Fibroblast of lung (primary cell): ENCODE measurements at regions not wholly inside any gene's neighbourhood (a gene's known extent, or its start where the extent isn't known, plus 50 kb on each side); places are given as distances from the start of the nearest gene placed in this dataset.
A peak's percentile ranks its signal among the peaks of the same experiment; 100 is the strongest.

Source experiments
- DNase-seq, 2 donors: peaks; one replicate each; pipeline versions ENCODE4 v3.0.0 to v3.0.0-alpha.2; 2010; ENCODE audit warnings: low read depth in 2 of 2
- H2AFZ ChIP-seq: 2 replicates; pipeline ENCODE4 v1.5.1; 2012; ENCODE audit warnings: low read length, control low read depth, inconsistent platforms
- H3K27ac ChIP-seq: 2 replicates; pipeline ENCODE4 v1.5.1; 2011; ENCODE audit warnings: low read length, control low read depth; ENCODE audit not compliant: insufficient read depth
- H3K27me3 ChIP-seq: 2 replicates; pipeline ENCODE4 v1.5.1; 2011; ENCODE audit warnings: mild to moderate bottlenecking, low read length; ENCODE audit not compliant: control insufficient read depth, insufficient read depth
- H3K36me3 ChIP-seq: 2 replicates; pipeline ENCODE4 v1.5.1; 2011; ENCODE audit warnings: low read length; ENCODE audit not compliant: control insufficient read depth, insufficient read depth
- H3K4me1 ChIP-seq: 2 replicates; pipeline ENCODE4 v1.5.1; 2011; ENCODE audit warnings: low read length; ENCODE audit not compliant: control insufficient read depth, insufficient read depth; ENCODE audit errors: extremely low read depth
- H3K4me2 ChIP-seq: 2 replicates; pipeline ENCODE4 v1.5.1; 2011; ENCODE audit warnings: low read length, control low read depth; ENCODE audit not compliant: insufficient read depth; ENCODE audit errors: extremely low read depth
- H3K4me3 ChIP-seq, 4 experiments: fragments of 200-600 bp in 1 of 4; sonication (generic) in 1 of 4; replicated peaks in 1 of 4; 2 replicates each; pipeline ENCODE4 v1.5.1; 2011 to 2016; ENCODE audit warnings: low read length in 4 of 4, low read depth in 3 of 4, mild to moderate bottlenecking in 3 of 4, control low read depth in 2 of 4, inconsistent platforms in 1 of 4, mixed read lengths in 1 of 4; ENCODE audit not compliant: insufficient read depth in 1 of 4; ENCODE audit errors: control extremely low read depth in 1 of 4
- H3K79me2 ChIP-seq: 2 replicates; pipeline ENCODE4 v1.5.1; 2012; ENCODE audit warnings: mild to moderate bottlenecking, low read length, inconsistent platforms; ENCODE audit not compliant: control insufficient read depth, insufficient read depth
- H3K9ac ChIP-seq: 2 replicates; pipeline ENCODE4 v1.5.1; 2011; ENCODE audit warnings: mild to moderate bottlenecking, low read length, control low read depth; ENCODE audit not compliant: insufficient read depth
- H3K9me3 ChIP-seq: 2 replicates; pipeline ENCODE4 v1.5.1; 2012; ENCODE audit warnings: low read depth, low read length; ENCODE audit not compliant: control insufficient read depth, insufficient read depth
- H4K20me1 ChIP-seq: 2 replicates; pipeline ENCODE4 v1.5.1; 2011; ENCODE audit warnings: low read length; ENCODE audit not compliant: control insufficient read depth, insufficient read depth; ENCODE audit errors: extremely low read depth
- CTCF ChIP-seq, 2 donors: IDR thresholded peaks in 1 of 2; conservative IDR thresholded peaks in 1 of 2; 1 replicate in 1 of 2; 2 replicates in 1 of 2; pipeline ENCODE4 v1.5.1; 2011 to 2012; ENCODE audit warnings: low read length in 2 of 2, control low read depth in 1 of 2, inconsistent platforms in 1 of 2, low read depth in 1 of 2, mild to moderate bottlenecking in 1 of 2
- EZH2 ChIP-seq: IDR thresholded peaks from 2 replicates; pipeline ENCODE4 v1.5.1; 2012; ENCODE audit warnings: low read length, control low read depth, mild to moderate bottlenecking; ENCODE audit errors: missing control alignments

DNA sequence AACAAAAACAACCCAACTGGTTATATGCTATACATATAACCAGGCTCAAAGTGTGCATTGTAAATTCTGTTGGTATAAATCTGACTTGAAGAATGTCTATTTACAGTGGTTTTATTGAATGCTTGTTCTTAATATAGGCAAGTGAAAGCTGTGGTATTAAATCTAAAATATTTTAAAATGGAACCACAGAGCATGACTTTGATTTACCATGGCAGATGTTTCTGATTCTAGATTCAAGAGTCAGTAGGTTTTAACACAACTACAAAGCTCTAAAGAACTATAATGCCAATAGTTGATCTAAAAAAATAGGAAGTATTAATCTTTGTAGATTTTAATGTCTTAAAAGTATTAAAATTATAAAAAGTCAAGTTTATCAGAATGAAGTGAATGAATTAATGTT is 141.9 kb upstream of the PLSCR5 start:
- Histone ChIP-seq H3K36me3 (no peaks in the 10 kb centered on the region), H3K4me1 (no peaks in the 10 kb centered on the region), H3K4me2 (no peak overlapping the region), H3K9me3 (no peaks in the 10 kb centered on the region), H3K27me3 (no peaks in the 10 kb centered on the region), H3K27ac (no peak overlapping the region), H3K79me2 (no peaks in the 10 kb centered on the region), H3K9ac (no peak overlapping the region), H2AFZ (no peak overlapping the region), H4K20me1 (no peaks in the 10 kb centered on the region), H3K4me3 (no peak overlapping the region)
- TF ChIP-seq CTCF (conservative IDR thresholded peaks at IDR 0.05 in 1 of 2, IDR thresholded peaks at IDR 0.05 in 1 of 2; ENCODE audit: low read depth in 1 of 2, low read length in 2 of 2) (no peak), EZH2 (no peak)
- no peak for DNase-seq

- H3K9me3 ChIP-seq: no peaks in the 10 kb centered on the region
- TF ChIP-seq EZH2: no peak
- no peak for TF ChIP-seq CTCF (conservative IDR thresholded peaks at IDR 0.05 in 1 of 2, IDR thresholded peaks at IDR 0.05 in 1 of 2; ENCODE audit: low read depth in 1 of 2, low read length in 2 of 2)
- no peaks in the 10 kb centered on the region for H3K79me2 ChIP-seq
- no peaks in the 10 kb centered on the region for H4K20me1 ChIP-seq
- DNase-seq: peak in 1 of 2 donors; percentile 63
- no peak overlapping the region for H3K9ac ChIP-seq
- H3K4me1 ChIP-seq: no peaks in the 10 kb centered on the region
- H3K36me3 ChIP-seq: no peaks in the 10 kb centered on the region
- H3K27ac ChIP-seq: no peak overlapping the region
- no peaks in the 10 kb centered on the region for H3K27me3 ChIP-seq
- no peak overlapping the region for H3K4me2 ChIP-seq
- H2AFZ ChIP-seq: no peak overlapping the region
- no peak overlapping the region for H3K4me3 ChIP-seq
These were observed 141.0 kb upstream of the PLSCR5 start for GRCh38 chr3:146746190-146746589.

- Histone ChIP-seq H3K27me3 (no peaks in the 10 kb centered on the region), H3K27ac (no peak overlapping the region), H3K4me2 (no peak overlapping the region), H3K4me3 (no peak overlapping the region), H3K4me1 (no peaks in the 10 kb centered on the region), H3K36me3 (no peaks in the 10 kb centered on the region), H3K79me2 (no peaks in the 10 kb centered on the region), H2AFZ (no peak overlapping the region), H3K9me3 (no peaks in the 10 kb centered on the region), H4K20me1 (no peaks in the 10 kb centered on the region), H3K9ac (no peak overlapping the region)
- TF ChIP-seq EZH2: no peak
- TF ChIP-seq CTCF (conservative IDR thresholded peaks at IDR 0.05 in 1 of 2, IDR thresholded peaks at IDR 0.05 in 1 of 2; ENCODE audit: low read depth in 1 of 2, low read length in 2 of 2): no peak
- DNase-seq: no peak
These were observed 134.1 kb upstream of the PLSCR5 start for GRCh38 chr3:146739203-146739671.
